HL-60 (cell line): ENCODE measurements at regions not wholly inside any gene's neighbourhood (a gene's known extent, or its start where the extent isn't known, plus 50 kb on each side); places are given as distances from the start of the nearest gene placed in this dataset.

ENCODE experiments used
- DNase-seq, 2 experiments: peaks; one replicate each; pipeline ENCODE4 v3.0.0-alpha.2; 2010 to 2020; ENCODE audit warnings: low read depth in 1 of 2, low spot score in 1 of 2
- H3K27ac ChIP-seq: fragments of 250-450 bp; sonication (Bioruptor Pico); replicated peaks from 2 replicates; pipeline ENCODE4 v1.5.1; 2020; ENCODE audit warnings: mild to moderate bottlenecking, moderate library complexity
- H3K27me3 ChIP-seq: fragments of 250-450 bp; sonication (Bioruptor Pico); 2 replicates; pipeline ENCODE4 v1.5.1; 2021; ENCODE audit warnings: mild to moderate bottlenecking, moderate library complexity; ENCODE audit not compliant: insufficient read depth, poor library complexity, severe bottlenecking
- H3K4me3 ChIP-seq: replicated peaks from 2 replicates; pipeline ENCODE4 v1.5.1; 2011; ENCODE audit warnings: mild to moderate bottlenecking, control low read depth, low read length; ENCODE audit not compliant: insufficient read depth
- CTCF ChIP-seq: IDR thresholded peaks from one replicate; pipeline ENCODE4 v1.5.1; 2011; ENCODE audit warnings: low read length, control low read depth, inconsistent platforms; ENCODE audit not compliant: insufficient read depth
- GABPA ChIP-seq: IDR thresholded peaks from 2 replicates; pipeline ENCODE4 v1.6.1; 2012; ENCODE audit warnings: low read depth
- POLR2AphosphoS5 ChIP-seq: IDR thresholded peaks from 2 replicates; pipeline ENCODE4 v1.6.1; 2012; ENCODE audit warnings: low read depth
- REST ChIP-seq: IDR thresholded peaks from 2 replicates; pipeline ENCODE4 v1.6.1; 2012; ENCODE audit warnings: low read depth; ENCODE audit not compliant: insufficient replicate concordance
- SPI1 ChIP-seq: IDR thresholded peaks from 2 replicates; pipeline ENCODE4 v1.6.1; 2012; ENCODE audit warnings: low read depth, mild to moderate bottlenecking, borderline replicate concordance

GRCh38 chr14:104428333-104428851 lies 151.2 kb upstream of the C14orf180 start:
- no peak overlapping the region for H3K4me3 ChIP-seq
- no peaks in the 10 kb centered on the region for H3K27me3 ChIP-seq
- no peak for TF ChIP-seq GABPA
- TF ChIP-seq SPI1: no peak
- TF ChIP-seq REST: no peak
- TF ChIP-seq CTCF: no peak
- TF ChIP-seq POLR2AphosphoS5: no peak
- no peak for DNase-seq
- H3K27ac ChIP-seq: no peak overlapping the region

- Histone ChIP-seq H3K27me3 (no peaks in the 10 kb centered on the region), H3K4me3 (no peak overlapping the region), H3K27ac (no peak overlapping the region)
- TF ChIP-seq CTCF (no peak), REST (no peak), SPI1 (no peak), POLR2AphosphoS5 (no peak), GABPA (no peak)
- no peak for DNase-seq
Observed at GRCh38 chr14:104428860-104429259, 150.7 kb upstream of the C14orf180 start.

- Histone ChIP-seq H3K27ac (no peak overlapping the region), H3K27me3 (no peaks in the 10 kb centered on the region), H3K4me3 (no peak overlapping the region)
- DNase-seq: no peak
- no peak for TF ChIP-seq POLR2AphosphoS5
- no peak for TF ChIP-seq REST
- no peak for TF ChIP-seq SPI1
- no peak for TF ChIP-seq GABPA
- no peak for TF ChIP-seq CTCF
Observed at GRCh38 chr14:104429291-104429861, 150.2 kb upstream of the C14orf180 start.
